ENCODE measurements at regions not wholly inside any gene's neighbourhood (a gene's known extent, or its start where the extent isn't known, plus 50 kb on each side); places are given as distances from the start of the nearest gene placed in this dataset.
"Not testable (repeated sequence)": the region's sequence is repeated elsewhere in the genome, so short reads cannot be mapped to it uniquely, and the experiment has no call there.

DNA sequence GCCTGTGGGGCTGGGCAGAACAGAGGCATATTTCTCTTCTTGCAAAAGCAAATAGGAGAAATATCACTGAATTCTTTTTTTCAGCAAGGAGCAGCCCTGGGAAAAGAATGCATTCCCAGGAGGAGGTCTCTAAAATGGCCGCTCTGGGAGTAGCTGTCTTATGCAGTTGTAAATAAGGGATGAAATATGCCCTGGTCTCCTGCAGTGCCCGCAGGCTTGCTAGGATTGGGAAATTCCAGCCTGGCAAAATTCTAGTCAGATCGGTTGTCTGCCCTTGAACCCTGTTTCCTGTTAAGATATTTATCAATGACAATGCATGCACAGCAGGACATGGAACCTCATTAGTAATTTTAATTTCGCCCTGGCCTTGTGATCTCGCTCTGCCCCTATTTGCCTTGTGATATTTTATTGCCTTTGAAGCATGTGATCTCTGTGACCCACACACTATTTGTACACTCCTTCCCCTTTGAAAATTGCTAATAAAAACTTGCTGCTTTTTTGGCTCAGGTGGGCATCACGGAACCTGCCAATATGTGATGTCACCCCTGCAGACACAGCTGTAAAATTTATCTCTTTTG, 1993.2 kb downstream of the PCDH9 start:
- H3K4me3 ChIP-seq, result no peak overlapping the region
- no peaks in the 10 kb centered on the region for H3K9me3 ChIP-seq (ENCODE audit: low read depth)
- H3K36me3 ChIP-seq (replicated peaks; ENCODE audit: insufficient read depth, low read depth), result no peaks in the 10 kb centered on the region
- H3K79me2 ChIP-seq, result no peaks in the 10 kb centered on the region
- H3K27ac ChIP-seq, result no peak overlapping the region
- H2AFZ ChIP-seq, result no peak overlapping the region
- H3K27me3 ChIP-seq, result no peaks in the 10 kb centered on the region
- WGBS (ENCODE audit: low lambda C conversion rate, missing lambda C conversion rate), result 90% methylated on average over 6 of the region's 6 CpGs
- DNase-seq (ENCODE audit: low spot score), result no peak
- TF ChIP-seq CTCF (IDR thresholded peaks at IDR 0.05; ENCODE audit: poor library complexity) (no peak), EZH2phosphoT487 (IDR thresholded peaks at IDR 0.05; ENCODE audit: low read depth, severe bottlenecking, unreplicated experiment) (no peak), EZH2 (IDR thresholded peaks at IDR 0.05; ENCODE audit: borderline replicate concordance) (no peak)
- no peaks in the 10 kb centered on the region for H3K9me2 ChIP-seq (replicated peaks; ENCODE audit: insufficient read depth)
- H3K4me2 ChIP-seq, result no peak overlapping the region
- H4K20me1 ChIP-seq (ENCODE audit: insufficient read depth, poor library complexity, severe bottlenecking), result no peaks in the 10 kb centered on the region
- no peaks in the 10 kb centered on the region for H3K4me1 ChIP-seq (ENCODE audit: insufficient read depth)

DNA sequence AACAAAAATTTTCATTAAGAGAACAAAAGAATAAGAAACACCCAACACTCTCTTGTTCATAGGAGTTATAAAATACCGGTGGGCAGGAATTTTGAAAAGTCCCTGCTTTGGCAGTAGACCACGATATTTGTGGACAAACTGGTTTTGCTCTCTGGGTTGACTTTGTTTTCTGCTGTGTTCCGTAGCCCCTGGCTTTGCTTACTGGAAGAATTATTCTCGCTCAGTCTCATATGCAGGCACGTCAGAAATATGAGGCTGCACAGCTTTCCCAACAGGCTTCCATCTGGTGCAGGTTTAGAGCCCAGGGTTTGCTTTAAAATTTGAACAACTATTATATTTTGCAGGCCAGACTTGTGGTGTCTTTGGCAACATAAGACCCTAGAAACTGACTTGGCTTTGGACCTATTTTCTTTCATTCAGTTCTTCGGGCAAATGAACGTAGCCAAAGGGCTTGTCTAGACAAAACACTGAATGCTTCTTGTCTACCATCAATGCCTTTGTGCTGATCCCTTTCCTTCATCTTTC, 2012.6 kb downstream of the PCDH9 start:
- H3K79me2 ChIP-seq, result no peaks in the 10 kb centered on the region
- H3K27me3 ChIP-seq, result no peaks in the 10 kb centered on the region
- DNase-seq (ENCODE audit: low spot score), result peak; percentile 9
- no peak overlapping the region for H2AFZ ChIP-seq
- no peaks in the 10 kb centered on the region for H4K20me1 ChIP-seq (ENCODE audit: insufficient read depth, poor library complexity, severe bottlenecking)
- no peaks in the 10 kb centered on the region for H3K9me2 ChIP-seq (replicated peaks; ENCODE audit: insufficient read depth)
- no peak overlapping the region for H3K4me2 ChIP-seq
- H3K27ac ChIP-seq, result no peak overlapping the region
- no peaks in the 10 kb centered on the region for H3K36me3 ChIP-seq (replicated peaks; ENCODE audit: insufficient read depth, low read depth)
- 76% methylated on average over 7 of the region's 7 CpGs for WGBS (ENCODE audit: low lambda C conversion rate, missing lambda C conversion rate)
- TF ChIP-seq EZH2phosphoT487 (IDR thresholded peaks at IDR 0.05; ENCODE audit: low read depth, severe bottlenecking, unreplicated experiment), result no peak
- no peak for TF ChIP-seq EZH2 (IDR thresholded peaks at IDR 0.05; ENCODE audit: borderline replicate concordance)
- TF ChIP-seq CTCF (IDR thresholded peaks at IDR 0.05; ENCODE audit: poor library complexity), result no peak
- no peak overlapping the region for H3K4me3 ChIP-seq
- H3K4me1 ChIP-seq (ENCODE audit: insufficient read depth), result no peaks in the 10 kb centered on the region
- no peaks in the 10 kb centered on the region for H3K9me3 ChIP-seq (ENCODE audit: low read depth)

DNA sequence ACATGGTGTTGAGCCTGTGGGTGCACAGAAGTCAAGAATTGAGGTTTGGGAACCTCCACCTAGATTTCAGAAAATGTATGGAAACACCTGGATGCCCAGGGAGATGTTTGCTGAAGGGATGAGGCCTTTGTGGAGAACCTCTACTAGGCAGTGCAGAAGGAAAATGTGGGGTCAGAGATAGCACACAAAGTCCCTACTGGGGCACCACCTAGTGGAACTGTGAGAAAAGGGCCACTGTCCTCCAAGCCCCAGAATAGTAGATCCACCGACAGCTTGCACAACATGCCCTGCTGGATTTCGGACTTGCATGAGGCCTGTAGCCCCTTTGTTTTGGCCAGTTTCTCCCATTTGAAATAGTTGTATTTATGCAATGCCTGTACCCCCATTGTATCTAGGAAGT, 2027.3 kb downstream of the PCDH9 start:
- not testable (repeated sequence) for H3K27ac ChIP-seq; H3K27me3 ChIP-seq; H3K9me3 ChIP-seq (ENCODE audit: low read depth); DNase-seq (ENCODE audit: low spot score); H2AFZ ChIP-seq; H3K4me3 ChIP-seq; H4K20me1 ChIP-seq (ENCODE audit: insufficient read depth, poor library complexity, severe bottlenecking); H3K4me2 ChIP-seq; H3K36me3 ChIP-seq (replicated peaks; ENCODE audit: insufficient read depth, low read depth); H3K79me2 ChIP-seq; H3K4me1 ChIP-seq (ENCODE audit: insufficient read depth); H3K9me2 ChIP-seq (replicated peaks; ENCODE audit: insufficient read depth)
- WGBS (ENCODE audit: low lambda C conversion rate, missing lambda C conversion rate), result 96% methylated on average over 2 of the region's 2 CpGs

GRCh38 chr13:65188721-65189120, 2041.4 kb downstream of the PCDH9 start:
- DNase-seq (ENCODE audit: low spot score), result no peak
- H3K27ac ChIP-seq, result no peak overlapping the region
- no peak overlapping the region for H3K4me2 ChIP-seq
- H3K4me1 ChIP-seq (ENCODE audit: insufficient read depth), result no peaks in the 10 kb centered on the region
- no peak overlapping the region for H2AFZ ChIP-seq
- no peaks in the 10 kb centered on the region for H3K27me3 ChIP-seq
- H4K20me1 ChIP-seq (ENCODE audit: insufficient read depth, poor library complexity, severe bottlenecking), result no peaks in the 10 kb centered on the region
- H3K36me3 ChIP-seq (replicated peaks; ENCODE audit: insufficient read depth, low read depth), result no peaks in the 10 kb centered on the region
- no peaks in the 10 kb centered on the region for H3K9me2 ChIP-seq (replicated peaks; ENCODE audit: insufficient read depth)
- no peak overlapping the region for H3K4me3 ChIP-seq
- no peaks in the 10 kb centered on the region for H3K79me2 ChIP-seq
- TF ChIP-seq EZH2phosphoT487 (IDR thresholded peaks at IDR 0.05; ENCODE audit: low read depth, severe bottlenecking, unreplicated experiment) (no peak), EZH2 (IDR thresholded peaks at IDR 0.05; ENCODE audit: borderline replicate concordance) (no peak), CTCF (IDR thresholded peaks at IDR 0.05; ENCODE audit: poor library complexity) (no peak)
- 90% methylated on average over 3 of the region's 3 CpGs for WGBS (ENCODE audit: low lambda C conversion rate, missing lambda C conversion rate)
- no peaks in the 10 kb centered on the region for H3K9me3 ChIP-seq (ENCODE audit: low read depth)

Data from hepatocyte (in vitro differentiated cells).